Glomerular visceral epithelial cell (primary cell): ENCODE measurements at regions not wholly inside any gene's neighbourhood (a gene's known extent, or its start where the extent isn't known, plus 50 kb on each side); places are given as distances from the start of the nearest gene placed in this dataset.

Experiments
- DNase-seq: peaks from one replicate; pipeline ENCODE4 v3.0.0-alpha.2; 2016; ENCODE audit errors: extremely low spot score

DNA sequence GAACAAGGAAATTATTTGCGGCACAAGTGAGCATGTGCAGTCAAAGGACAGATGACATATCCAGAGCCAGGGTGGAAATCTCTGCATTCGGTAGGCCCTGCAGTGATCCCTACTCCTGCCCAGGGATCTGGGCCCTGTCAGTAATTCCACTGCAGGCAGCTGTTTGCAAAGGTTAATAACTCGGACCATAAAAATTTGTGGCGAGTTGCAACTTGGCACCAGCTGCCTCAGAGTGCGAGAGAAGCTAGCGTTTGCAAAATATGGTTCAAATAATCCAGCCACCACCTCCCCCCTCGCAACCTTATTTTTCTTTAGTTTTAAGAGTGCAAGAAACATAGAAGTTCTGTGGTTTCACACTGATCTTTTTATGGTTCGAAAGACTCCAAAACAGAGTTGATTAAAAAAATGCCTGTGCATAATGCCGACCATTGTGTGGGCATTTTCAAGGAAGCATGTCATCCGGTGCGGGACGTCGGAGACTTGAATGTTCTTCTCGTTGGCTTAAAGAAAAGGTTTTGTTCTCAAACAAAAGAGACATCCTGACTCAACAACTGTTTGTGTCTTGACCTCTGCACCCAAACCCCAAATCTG is 224.5 kb downstream of the BCL11B start:
- DNase-seq: no peak

GRCh38 chr14:99050309-99050708 is 221.7 kb downstream of the BCL11B start:
- no peak for DNase-seq

DNA sequence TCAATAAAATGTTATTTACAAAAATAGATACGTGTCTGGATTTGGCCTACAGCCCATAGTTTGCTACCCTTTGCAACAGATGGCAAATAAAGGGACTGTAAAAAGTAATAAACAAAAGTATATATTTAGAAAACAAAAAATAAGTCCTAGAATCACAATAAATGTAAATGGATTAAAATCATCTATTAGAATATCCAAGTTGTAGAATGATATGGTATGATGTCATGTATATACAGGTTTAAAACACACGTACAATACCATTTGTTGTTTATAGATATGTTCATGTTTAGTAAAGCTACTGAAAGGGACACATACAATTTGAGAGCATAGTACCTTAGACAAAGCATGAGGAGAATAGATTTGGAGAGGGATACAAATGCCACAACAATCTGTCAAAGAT is 219.5 kb downstream of the BCL11B start:
- no peak for DNase-seq

- DNase-seq: no peak
These were observed 217.0 kb downstream of the BCL11B start for GRCh38 chr14:99055019-99055418.

DNA sequence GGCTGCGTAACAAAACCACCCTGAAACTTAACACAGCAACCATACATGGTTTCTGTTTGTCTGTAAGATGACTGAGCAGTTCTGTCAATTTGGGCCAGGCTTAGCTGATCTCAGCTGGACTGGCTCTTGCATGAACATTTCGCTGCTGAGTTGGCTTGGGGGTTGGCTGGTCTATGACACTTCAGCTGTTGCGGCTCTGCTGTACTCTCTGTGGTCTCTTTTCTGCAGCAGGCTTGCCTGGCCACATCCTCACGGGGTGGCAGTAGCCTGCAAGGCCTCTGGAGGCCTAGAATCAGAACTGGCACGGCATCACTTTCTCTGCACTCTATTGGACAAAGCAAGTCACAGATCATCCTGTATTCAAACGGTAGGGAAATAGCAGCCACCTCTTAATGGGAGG is 216.2 kb downstream of the BCL11B start:
- no peak for DNase-seq

DNA sequence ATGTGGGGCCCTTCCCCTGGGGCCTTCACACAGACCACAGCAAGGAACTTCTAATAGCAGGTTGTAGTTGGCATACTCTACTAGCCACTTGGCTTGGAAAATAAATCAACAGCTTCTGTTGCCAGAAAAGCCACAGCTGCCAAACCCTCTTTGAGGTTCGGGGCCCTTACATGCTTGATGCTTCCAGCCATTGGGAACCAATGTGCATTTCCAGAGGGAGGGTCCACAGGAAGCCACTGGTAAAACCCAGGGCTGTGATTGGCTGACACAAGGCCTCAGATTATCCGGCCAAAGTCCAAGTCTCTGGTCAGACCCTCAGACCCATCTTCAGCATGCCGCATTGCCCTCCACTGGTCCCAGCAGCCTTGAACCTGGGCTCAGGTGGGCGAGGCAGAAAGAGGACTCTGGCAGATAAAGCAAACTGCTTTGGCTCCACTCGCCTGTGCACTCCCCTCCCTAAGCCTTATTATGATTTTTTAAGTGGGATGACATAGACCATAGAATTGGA is 214.4 kb downstream of the BCL11B start:
- no peak for DNase-seq

GRCh38 chr14:99058542-99058941 is 213.5 kb downstream of the BCL11B start:
- no peak for DNase-seq

- no peak for DNase-seq
These were observed 209.8 kb downstream of the BCL11B start for GRCh38 chr14:99062216-99062615.

DNA sequence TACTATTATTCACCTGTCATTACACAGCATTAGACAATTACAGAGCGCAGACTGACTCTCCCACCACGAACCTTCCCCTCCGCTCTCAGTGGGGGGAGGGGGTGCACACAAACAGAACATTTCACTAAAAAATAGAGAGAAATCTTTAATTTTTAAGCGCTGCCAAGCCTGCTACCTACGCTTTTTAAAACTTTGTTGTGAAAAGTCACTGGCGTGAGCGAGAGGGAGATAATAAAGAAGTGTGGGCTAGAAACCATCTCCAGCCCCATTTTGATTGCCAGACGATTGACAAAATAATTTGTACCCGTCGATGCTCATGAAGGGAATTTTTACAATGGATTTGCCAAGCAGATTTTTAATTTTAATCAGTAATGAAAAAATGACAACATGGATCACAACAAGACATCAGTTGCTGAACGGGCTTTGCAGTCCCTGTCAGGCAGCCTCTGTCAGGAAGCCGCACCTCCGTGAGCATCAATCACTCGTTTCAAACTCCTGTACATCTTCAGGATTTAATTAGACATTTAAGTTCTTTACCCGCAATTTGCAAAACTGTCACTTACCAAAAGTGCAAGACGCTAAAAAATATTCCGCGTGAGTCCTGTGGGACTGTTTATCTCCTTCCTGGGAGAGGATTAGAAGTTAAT is 209.1 kb downstream of the BCL11B start:
- no peak for DNase-seq

DNA sequence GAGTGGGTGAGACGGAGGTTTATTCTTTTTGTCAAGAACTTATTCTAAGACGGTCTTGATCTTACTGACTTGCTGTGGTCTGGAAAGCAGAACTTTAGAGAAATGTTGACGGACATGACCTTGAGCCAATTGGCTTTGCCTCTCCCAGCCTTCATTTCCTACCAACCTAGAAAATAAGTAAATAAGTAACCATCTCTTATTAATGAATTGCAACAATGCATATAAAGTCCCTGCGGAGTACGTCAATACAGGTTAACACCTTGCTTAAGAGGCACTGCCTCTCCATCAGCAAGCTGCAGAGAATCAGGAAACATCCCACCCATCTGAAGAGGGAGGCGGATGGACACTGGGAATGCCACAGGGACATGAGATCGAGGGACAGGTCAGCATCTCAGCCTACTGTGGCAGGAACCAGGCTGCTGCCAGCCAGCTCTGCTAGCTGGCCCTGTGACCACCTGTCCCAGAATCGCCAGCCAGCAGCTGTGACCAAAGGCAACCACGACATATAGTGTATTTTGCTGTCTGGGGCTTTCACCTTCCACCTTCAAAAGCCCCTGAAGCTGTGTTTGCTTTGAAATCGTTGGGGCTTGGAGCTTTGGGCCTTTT is 208.3 kb downstream of the BCL11B start:
- DNase-seq: no peak

DNA sequence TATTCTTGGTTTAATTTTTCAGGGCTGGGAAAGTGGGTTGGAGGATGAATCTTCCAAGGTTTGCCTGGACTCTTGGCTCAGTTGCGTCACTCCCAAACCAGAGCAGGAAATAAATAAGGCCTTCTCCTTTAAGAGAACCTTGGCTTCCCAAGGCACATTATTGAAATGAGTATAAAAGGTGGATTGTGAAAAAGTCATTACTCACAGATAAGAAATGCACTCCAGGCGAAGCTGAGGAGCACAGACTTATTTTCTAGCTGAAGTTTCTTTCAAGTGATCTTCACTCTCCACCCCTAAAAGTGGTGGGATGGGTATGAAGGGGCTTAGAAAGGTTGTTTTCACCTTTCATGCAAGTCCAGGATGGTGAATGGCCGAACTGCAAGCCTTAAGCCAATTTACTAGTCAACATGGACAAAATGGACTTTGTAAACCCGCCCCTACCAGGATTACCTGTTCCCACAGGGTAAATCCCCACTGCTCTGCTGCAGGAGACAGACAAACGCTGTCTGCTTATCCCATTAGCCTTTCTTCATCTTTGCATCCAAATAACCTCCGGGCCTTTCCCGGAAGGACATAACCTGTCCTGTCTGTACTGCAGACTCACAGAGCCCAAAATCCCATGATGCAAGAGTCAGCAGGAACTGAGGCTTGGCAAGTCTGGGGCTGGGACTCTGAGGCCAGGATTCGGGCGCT is 207.6 kb downstream of the BCL11B start:
- DNase-seq: no peak

- no peak for DNase-seq
These were observed 206.4 kb downstream of the BCL11B start for GRCh38 chr14:99065551-99065950.

GRCh38 chr14:99066378-99066777 is 205.6 kb downstream of the BCL11B start:
- no peak for DNase-seq

- DNase-seq: no peak
These were observed 204.7 kb downstream of the BCL11B start for GRCh38 chr14:99067141-99067920.

DNA sequence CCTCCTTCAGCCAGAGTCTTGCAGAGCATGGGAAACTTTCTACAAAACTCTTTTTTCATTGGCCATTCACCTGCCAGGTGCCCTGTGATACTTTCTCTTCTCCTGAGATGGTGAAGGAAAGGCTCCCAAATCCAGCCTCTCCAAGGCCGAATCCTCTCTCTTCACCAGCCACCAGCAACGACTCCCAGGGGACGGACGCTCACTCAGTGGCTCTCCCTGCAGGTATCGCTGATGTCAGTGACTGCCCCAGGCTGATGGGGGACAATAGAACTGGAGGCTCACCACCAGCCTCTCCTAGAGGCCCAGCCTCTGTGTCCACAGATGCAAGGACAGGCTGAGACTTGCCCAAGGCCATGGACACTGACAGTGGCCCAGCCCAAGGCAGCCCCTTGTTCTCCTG is 204.1 kb downstream of the BCL11B start:
- DNase-seq: no peak

GRCh38 chr14:99069946-99070345 is 202.1 kb downstream of the BCL11B start:
- no peak for DNase-seq

- DNase-seq: no peak
These were observed 199.6 kb downstream of the BCL11B start for GRCh38 chr14:99072433-99072832.

DNA sequence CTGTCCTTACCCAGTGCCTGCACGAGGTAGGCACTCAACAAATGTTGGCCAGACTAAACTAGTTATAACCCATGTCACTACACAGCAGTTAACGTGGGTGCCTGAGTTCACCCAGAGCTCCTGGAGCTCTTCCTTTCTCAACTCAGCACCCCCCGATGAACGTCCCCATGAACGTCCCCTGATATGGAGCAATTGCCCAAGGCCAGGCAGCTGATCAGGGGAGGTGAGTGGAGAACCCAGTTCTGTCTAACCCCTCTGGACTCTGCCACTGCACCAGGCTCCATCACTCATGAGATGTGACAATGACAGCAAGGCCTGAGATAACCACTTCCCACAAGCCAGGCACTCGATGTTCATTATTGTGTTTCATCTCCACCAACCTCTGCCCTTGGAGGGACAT is 199.0 kb downstream of the BCL11B start:
- no peak for DNase-seq

DNA sequence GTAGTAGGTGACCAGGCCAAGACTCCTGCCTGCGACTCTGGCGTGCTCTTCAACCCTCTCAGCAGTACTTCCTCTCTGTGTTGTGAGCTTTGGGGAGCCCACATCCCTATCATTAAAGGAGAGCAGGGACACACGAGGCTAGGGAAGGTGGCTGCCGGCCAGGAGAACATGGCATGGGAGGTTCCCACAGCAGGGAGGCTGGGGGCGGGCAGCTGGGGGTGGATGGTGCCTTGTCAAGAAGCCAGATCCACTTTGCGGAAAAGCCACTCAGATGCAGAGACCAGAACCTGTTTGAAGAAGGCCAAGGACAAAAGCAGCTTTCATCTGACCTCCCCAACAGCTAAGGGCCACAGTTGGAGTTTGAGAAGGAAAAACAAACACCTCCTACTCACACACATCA is 198.6 kb downstream of the BCL11B start:
- no peak for DNase-seq

- no peak for DNase-seq
These were observed 196.9 kb downstream of the BCL11B start for GRCh38 chr14:99075061-99075460.

- DNase-seq: no peak
These were observed 196.1 kb downstream of the BCL11B start for GRCh38 chr14:99075771-99076375.
